NCI-H1105 (cell line): ENCODE measurements at regions not wholly inside any gene's neighbourhood (a gene's known extent, or its start where the extent isn't known, plus 50 kb on each side); places are given as distances from the start of the nearest gene placed in this dataset.

Experiments used
- DNase-seq: peaks from one replicate; lab custom pipeline; 2025; lab: John Stamatoyannopoulos, UW

DNA sequence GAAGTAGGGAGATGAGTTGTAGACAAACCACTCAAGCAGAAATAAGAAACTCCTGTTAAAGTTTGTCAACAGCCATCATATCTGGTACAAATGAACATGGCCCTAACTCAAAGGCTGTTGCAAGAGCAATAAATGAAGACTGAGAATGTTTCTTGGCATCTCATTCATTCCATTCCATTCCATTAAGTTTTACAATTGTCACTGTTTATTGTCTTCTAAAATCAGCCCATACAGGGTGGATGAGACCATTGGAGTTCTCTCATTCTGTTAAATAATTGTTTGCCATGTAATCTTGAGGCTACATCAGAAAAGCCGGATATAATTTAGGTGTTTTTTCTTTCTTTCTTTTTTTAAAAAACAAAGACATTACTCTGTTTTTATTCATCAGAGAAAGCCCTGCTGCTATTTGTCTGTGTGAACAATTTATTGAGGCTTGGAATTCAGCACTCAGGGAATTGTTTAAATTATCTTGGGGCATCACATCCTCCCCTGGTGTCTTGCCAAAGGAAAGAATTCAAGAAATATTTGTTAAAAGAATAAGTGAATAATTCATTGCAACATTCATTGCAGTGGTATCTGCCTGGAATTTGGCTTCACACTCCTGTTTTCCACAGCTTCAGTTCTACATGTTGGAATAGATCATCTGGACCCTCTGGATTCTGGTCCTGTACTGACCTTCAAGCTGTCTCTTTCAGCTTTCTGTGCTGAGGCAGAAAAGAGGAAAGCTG, 604.5 kb downstream of the PLPP3 start:
- no peak for DNase-seq

DNA sequence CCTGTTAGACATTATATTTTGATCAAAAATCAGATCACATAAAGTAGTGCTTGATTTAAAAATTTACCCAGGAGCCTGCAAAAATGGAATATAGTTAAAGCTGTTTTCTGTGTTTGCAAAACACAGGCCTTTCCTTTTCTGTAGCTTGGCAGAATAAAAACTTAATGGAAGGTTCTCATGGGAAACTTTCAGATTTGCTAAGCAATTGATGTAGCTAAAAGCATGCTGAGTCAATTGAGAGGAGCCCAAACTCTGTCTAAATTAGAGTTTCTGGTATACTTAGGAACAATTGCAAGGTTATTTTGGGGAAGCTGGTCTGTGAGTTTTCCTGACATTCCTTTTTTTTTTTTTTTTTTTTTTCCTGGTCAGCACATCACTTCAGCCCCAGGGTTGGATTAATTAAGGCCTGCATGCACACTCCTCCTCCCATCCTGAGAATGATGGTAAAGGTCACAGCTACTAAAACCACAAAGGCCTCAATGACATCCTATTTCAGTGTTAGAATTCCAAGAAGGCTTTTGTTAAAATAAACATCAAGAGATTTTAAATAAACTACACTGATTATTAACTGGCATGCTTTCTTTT, 608.7 kb downstream of the PLPP3 start:
- DNase-seq = no peak

DNA sequence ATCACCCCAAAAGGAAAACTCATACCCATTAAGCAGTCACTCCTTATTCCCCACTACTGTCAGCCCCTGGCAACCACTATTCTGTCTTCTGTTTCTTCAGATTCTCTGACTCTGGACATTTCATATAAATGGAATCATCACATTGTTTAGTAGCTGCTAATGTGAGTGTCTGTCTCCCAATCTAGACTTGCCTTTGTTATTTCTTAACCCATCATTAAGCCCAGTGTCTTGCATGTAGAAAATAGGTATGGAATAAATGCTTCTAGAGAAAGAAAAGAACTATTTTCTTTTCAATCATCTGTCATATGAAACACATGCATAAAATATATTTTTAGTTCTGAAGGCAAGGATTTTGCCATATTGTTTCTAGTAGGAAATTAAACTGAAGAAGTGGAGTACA, 610.0 kb downstream of the PLPP3 start:
- no peak for DNase-seq

DNA sequence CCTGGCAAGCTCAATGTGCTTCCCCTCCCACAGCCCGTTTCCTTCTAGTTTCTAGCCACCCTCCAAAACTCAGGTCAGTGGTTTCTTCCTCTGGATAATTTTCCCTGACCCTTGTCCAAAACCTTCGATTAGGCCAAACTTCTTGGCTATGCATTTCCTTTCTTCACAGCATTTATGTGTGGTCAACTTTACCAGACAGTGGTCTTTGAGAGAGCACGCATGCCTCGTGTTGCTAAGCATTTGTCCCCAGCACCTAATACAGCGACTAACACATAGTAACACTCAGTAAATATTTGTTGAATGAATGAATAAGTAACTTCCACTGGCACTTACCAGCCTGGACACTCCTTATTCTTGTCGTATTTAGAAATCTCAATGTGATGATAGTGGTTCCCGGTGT, 610.7 kb downstream of the PLPP3 start:
- DNase-seq = no peak

DNA sequence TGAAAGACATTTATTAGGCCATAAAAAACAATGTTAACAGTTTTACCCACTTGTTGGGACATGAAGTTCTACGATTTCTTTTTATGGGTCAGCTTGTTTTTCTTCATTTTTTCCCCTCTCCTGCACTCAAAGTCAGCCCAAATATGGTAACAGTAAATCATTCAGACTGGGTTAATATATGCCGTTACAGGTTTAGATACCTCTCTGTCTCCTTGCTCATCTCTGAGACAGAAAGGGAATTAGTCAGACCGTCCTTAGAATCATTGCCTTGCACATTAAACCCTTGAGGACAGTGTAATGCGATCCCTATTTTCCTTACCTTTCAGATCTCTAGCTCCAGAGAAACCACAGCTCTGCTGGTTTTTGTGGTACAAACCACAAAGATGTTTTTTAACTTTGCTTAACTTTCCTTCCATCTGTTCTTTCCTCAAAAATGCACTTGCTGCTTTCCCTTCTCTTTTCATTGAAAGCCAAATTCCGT, 613.3 kb downstream of the PLPP3 start:
- no peak for DNase-seq

DNA sequence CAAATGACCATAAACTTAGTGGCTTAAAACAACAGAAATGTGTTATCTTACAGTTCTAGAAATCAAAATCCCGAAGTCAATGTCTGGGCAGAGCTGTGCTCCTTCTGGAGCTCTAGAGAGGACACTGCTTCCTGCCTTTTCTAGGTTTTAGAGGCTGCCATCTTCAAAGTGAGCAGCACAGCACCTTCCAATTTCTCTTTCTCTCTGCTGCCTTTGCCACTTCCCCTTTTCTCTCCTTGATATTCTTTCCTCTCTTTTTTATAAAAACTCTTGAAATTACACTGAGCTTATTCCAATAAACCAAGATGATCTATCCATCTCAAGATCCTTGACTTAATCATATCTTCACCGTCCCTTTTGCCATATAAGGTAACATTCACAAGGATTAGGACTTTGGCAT, 616.9 kb downstream of the PLPP3 start:
- DNase-seq = no peak

DNA sequence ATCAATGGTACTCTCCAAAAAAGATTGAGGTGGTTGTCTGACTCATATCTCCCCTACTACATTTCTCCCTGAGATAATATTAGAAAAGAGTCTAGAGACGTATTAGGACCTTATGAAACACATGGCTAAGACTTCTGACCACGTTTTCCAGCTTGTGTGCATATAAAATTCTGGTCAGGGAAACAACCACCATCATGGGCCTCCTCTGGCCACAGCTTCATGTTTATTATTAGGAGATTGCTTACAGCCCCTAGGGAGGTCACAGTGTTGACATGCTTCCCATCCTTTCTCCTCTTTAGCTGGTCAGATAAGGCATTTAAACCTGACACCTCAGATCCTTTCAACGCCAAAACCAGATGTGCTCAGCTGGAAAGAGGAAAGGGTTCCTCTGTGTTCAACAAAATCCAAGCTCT, 620.2 kb downstream of the PLPP3 start:
- DNase-seq = no peak

DNA sequence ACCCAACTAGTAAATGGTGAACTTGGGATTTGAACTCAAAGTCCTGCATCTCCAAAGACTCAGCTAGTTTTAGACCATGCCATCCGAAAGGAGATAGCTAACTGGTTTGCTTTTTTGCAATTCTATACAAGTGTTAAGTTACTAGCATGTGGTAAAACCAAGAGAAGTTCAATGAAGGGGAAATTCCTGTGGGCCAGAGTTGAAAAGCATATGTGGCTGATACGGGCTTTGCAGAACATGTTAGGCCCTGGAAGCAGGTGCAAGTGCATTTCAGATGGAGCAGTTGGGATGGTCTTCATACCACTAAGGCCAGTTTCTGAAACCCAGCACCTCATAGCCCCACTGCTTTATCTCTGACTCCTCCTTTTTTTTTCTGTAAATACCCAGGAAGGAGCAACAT, 620.9 kb downstream of the PLPP3 start:
- no peak for DNase-seq

DNA sequence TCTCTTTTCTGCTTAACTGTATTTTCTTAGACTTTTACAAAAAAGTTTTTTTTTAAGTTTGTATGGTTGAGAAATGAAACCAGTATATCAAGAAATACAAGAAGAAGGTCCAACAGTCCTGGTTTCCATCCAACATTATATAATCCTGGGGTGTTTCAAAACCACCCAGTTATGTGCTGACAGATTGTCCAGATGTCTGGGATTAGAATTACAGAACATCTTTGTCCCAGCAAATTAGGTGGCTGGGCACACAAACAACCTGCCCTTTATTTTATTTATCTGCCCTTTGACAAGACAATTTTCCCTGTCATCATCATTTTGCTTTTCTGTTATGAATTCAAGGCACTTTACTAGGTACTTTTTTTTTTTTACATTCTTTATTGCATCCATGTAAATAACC, 622.1 kb downstream of the PLPP3 start:
- no peak for DNase-seq

DNA sequence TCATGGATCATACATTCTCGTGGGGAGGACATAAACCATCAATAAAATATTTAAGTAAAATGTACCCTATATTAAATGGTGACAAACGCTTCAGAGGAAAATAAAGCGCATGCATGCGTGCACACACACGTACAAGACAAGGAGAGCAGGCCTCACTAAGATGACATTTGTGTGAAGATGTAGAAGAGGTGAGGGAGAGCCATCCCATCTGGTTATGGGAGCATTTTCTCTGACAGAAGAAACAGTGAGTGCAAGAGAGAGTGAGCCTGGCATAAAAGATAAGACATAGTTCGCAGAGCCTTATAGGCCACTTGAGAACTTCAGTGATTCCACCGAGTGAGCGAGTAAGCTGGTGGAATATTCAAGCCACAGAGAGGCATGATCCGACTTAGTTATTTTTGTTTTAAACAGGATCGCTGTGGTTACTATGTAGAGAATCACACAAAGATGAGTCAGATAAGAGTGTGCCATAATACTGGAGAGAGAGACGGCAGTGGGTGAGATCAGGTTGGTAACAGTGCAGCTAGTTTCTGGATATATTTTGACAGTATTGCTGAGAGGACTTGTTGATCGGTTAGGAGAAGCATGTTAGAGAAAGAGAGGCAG, 624.2 kb downstream of the PLPP3 start:
- DNase-seq = no peak

DNA sequence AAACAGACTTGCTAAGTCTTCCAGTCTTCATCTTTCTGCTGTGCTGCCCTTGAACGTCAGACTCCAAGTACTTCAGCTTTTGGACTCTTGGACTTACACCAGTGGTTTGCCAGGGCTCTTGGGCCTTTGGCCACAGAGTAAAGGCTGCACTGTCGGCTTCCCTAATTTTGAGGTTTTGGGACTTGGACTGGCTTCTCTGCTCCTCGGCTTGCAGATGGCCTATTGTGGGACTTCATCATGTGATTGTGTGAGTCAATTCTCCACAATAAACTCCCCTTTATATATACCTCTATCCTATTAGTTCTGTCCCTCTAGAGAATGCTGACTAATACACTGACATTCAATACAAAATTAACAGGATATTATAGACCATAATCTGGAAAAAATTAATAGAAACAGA, 628.1 kb downstream of the PLPP3 start:
- DNase-seq = no peak

DNA sequence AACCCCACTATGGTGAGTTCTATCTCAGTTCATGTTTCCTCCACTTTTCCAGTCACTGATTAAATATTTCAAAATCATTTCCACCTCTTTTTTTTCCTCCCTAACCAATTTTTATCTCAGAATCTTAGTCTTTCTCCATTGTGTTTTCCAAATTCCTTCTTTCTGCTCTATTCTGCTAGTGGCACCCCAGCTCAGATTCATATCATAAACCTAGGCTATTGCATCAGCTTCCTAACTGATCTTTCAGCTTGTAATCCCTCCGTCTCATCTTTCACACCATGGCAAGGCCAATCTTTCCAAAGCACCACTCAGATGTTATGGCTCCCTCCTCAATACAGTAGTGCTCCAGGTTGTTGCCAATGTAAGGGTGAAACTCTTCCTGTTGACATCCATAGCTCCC, 631.9 kb downstream of the PLPP3 start:
- DNase-seq = no peak

DNA sequence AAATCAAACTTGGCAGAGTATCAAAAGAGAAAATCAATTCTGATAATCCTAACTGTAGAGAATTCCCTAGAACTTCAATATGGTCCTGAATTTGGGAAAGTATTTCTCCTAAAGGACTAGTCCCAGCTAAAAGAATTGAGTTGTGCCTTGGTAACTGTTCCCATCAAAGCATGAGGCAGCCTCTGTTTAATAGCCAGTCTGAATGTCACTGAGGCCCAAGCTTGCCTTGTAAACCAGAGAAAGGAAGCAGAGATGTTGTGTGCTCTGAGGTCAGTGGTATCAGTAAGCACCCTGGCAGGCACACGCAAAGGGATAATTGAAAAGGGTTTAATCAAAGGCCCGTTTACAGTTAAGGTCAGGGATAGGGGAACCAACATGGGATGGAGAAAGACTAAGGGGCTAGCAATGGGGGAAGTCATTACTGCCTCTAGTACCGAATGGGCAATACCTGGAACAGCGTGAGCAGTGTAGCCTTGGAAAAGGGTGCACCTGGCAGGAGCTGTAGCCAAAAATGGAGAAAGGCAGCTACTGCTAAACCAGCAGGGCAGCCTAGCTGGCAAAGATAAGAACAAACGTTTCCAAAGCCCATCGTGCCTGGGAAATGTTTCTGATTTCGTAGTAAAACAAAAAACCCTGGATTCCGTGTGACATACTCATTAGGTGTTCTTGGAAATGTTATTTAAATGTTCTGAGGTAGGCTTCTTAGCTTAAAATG, 635.5 kb downstream of the PLPP3 start:
- no peak for DNase-seq

DNA sequence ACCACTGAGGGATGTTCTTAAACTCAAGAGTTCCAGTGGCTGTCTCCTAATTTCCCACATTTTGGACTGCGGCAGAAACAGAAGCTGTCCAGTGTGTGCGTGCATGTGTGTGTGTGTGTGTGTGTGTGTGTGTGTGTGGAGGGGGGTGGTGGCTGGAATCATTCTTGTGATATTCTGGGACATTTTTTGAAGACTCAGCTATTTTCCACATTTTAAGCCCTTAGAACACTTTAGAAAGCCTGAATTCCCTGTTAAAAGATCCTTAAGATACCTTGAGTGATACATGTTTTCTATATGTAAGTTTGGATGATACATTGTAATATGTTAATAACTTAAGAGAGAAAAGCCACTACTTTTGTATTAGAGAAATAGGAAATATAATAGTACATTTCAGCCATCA, 636.4 kb downstream of the PLPP3 start:
- DNase-seq = no peak

DNA sequence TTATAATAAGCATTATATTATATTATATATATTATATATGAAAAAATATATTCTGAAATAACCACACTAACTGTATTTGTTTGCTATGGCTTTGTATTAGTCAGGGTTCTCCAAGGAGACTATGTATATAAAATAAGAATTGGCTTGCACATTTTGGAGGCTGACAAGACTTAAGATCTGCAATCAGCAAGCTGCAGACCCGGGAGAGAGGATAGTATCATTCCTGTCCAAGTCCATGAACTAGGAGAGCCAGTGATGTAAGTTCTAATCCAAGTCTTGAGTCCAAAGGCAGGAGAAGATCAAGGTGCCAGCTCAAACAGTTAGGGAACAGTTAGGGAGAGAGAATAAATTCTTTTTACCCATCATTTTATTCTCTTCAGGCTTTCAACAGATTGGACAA, 639.5 kb downstream of the PLPP3 start:
- DNase-seq = no peak

DNA sequence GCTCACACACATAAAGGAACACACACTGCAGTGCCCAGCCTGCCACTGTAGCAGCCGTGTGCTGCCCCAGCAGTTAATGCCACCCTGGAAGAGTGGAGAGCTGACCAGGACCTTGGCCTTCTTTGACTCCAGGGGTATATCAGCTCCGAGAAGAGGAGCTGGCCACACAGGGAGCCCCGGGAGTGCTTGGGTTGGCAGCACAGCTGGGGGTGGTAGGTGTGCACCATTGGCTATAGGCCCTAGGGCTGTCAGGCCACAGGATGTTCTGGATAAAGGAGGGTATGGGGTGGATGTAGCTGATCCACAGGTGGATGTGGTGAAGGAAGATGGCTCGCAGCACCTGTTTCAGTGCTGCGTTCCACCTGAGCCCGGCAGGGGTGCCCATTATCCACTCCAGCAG, 640.5 kb downstream of the PLPP3 start:
- no peak for DNase-seq

DNA sequence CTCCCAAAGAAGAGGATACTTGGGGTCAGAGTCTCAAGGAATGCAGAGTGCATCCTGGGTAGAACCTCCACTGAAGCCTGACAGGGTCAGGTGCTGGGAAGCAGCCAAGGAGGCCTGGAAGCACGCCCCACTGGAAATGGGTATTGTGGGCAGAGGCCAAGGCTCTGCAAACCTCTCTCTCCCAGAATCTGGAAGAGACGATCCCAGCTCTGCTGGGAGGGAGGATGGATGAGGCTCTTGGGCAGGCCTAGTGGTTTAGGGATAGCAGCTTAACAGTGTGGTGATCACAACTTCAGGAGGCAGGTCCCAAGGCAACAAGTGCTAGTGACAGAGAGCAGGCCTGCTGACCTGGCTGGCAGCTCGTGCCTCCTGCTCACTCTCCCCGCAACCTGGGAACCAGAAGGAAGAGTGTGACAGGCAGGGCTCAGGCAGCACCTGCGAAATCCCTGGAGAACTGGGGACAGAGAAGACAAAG, 641.0 kb downstream of the PLPP3 start:
- no peak for DNase-seq

DNA sequence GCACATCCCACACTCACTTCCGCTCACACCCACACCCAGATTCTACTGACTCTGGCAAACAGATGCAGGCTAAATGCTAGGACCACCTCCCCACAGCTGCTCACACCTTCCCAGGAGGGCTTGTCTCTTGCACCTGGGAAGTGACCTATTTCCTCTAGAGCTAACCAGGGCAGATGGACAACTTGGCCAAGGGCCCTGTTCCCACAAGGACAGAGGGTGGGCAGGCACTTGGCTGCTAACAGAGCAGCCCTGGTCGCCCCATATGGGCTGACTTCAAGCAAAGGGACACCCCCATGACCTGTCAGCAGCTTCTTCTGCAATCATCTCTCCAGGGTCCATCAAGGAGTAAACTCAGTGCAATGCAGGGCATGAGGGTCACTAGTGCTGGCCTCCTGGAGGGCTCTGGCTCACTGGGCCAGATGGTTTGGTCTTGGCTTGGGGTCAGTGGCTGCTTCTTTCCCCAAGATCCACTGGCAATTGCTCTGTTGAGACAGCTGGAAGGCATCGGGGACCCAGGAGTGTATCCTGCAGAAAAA, 641.5 kb downstream of the PLPP3 start:
- DNase-seq = no peak

DNA sequence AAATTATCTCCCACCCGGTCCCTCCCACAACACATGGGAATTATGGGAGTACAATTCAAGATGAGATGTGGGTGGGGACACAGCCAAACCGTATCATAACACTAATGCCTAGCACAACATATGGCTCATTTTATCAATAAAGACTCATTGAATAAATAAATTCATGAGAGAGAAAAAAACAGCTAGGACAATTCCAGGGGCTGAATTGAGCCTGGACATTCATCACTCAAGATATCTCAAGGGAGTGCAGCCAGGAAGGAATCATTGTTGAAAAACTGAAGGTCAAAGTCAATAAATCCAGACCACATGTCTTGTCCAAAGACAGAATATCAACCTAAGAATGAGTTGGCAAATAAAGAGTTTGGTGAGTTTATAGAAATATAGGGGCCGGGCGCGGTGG, 644.1 kb downstream of the PLPP3 start:
- DNase-seq = no peak

DNA sequence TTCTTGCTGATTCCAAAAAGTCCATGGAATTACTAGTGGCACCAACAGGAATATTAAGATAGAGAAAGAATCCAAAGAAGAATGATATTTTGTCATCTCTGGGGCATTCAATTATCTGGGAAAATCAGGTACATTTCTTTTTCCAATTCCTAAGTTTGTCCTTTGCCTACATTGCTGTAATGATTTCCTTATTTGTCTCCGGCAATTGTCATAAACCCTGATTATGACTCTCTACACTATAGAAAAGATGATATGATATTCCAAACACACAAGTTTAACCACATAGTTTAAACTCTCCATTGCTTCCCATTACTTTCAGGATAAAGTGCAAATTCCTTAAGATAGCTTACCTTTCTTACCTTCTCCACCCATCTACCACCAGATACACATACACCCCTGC, 647.0 kb downstream of the PLPP3 start:
- DNase-seq = no peak

DNA sequence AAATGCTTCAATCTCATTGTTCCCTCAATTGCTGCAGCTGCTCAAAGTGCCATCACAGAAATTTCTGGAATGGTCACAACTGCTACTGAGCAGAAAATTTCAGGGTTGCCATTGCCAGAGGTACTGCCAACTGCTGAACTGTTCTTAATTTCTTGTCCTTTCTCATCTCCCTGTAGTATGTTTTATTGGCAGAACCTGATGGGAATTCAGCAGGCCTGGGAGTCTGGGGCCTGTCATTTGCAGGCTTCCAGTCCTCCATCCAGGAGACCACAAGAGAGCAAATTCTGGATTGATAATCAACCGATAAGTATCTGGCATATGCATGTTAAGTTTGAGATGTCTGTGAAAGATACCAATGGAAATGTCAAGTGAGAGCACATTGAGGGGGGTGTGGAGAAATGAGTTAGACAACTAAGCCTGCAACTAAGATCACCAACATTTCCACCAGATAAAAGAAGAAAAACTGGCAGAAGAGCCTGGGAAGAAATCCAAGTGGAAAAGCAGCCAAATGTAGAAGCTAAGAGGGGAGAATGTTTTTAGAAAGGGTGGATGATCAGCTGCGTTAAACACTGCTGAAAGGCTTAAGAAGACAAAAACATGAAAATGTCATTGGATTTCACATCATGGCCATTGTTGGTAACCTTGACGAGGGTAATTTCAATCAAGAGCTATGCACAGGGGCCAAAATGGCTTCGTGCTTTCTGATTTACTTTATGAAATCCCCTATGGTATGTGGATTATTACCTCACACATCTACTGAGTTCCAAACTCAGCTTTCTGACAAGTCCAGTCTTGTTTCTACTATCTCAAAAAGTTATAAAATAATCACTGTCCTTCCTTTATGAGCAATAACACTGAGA, 648.1 kb downstream of the PLPP3 start:
- no peak for DNase-seq

DNA sequence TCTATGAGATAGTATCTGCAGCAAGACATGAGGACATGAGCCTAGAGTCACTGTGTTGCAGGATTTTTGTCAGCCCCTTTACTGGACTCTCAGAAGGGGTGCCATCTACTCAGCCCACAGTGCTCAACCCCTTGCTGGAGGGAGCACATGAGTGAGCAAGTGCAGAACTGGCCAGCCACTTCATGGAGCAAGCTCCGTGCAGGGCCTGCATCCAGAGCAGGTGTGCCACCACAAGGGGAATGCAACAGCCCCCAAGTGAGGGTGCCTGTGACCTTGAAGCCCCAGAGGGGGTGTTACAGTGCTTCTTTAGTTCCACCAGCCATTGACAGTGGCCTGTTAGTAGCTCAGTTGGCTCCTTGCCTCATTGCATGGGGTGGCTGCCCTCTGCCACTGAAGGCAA, 649.7 kb downstream of the PLPP3 start:
- no peak for DNase-seq
